Sigmoid colon (tissue), 4 donors: ENCODE measurements at regions not wholly inside any gene's neighbourhood (a gene's known extent, or its start where the extent isn't known, plus 50 kb on each side); places are given as distances from the start of the nearest gene placed in this dataset.

ENCODE experiments used
- POLR2A ChIP-seq, 2 donors: fragments of 450-650 bp; IDR thresholded peaks; one replicate each; pipeline ENCODE4 v1.6.1; 2016; ENCODE audit warnings: antibody characterized with exemption in 2 of 2, mild to moderate bottlenecking in 2 of 2, moderate library complexity in 2 of 2
- POLR2AphosphoS5 ChIP-seq, 4 donors: sonication (generic); formaldehyde crosslinking; IDR thresholded peaks; one replicate each; pipeline ENCODE4 v1.6.1; 2017; ENCODE audit warnings: antibody characterized with exemption in 4 of 4
- TF ChIP-seq, protein P1 (sequence below), 4 experiments: fragments of 450-650 bp in 3 of 4; fragments of 200-600 bp in 1 of 4; IDR thresholded peaks; one replicate each; pipeline ENCODE4 v1.5.1; 2016 to 2019; ENCODE audit warnings: antibody characterized with exemption in 4 of 4, mild to moderate bottlenecking in 3 of 4, moderate library complexity in 2 of 4

DNA sequence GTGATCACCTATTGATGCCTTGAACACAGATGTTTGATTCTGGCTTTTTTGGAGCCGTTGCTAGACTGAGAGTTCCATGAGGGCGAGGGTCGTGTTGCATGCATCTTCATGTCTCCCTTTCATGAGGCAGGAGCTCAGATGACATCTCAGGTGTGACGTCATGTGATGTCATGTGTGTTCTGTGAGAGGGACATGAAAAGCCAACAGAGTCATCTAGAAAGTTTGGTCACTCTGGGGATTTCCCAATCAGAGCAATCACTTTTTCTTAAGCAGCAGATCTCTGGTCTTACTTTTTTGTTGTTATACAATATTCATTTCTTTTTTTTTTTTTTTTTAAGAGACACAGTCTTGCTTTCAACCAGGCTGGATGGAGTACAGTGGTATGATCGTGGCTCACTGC, 411.8 kb downstream of the PREX1 start:
- TF ChIP-seq, protein P1, sequence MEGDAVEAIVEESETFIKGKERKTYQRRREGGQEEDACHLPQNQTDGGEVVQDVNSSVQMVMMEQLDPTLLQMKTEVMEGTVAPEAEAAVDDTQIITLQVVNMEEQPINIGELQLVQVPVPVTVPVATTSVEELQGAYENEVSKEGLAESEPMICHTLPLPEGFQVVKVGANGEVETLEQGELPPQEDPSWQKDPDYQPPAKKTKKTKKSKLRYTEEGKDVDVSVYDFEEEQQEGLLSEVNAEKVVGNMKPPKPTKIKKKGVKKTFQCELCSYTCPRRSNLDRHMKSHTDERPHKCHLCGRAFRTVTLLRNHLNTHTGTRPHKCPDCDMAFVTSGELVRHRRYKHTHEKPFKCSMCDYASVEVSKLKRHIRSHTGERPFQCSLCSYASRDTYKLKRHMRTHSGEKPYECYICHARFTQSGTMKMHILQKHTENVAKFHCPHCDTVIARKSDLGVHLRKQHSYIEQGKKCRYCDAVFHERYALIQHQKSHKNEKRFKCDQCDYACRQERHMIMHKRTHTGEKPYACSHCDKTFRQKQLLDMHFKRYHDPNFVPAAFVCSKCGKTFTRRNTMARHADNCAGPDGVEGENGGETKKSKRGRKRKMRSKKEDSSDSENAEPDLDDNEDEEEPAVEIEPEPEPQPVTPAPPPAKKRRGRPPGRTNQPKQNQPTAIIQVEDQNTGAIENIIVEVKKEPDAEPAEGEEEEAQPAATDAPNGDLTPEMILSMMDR (IDR thresholded peaks at IDR 0.05), result no peak
- TF ChIP-seq POLR2A (IDR thresholded peaks at IDR 0.05) (no peak), POLR2AphosphoS5 (IDR thresholded peaks at IDR 0.05) (no peak)
